IMR-90 (cell line): ENCODE measurements at regions not wholly inside any gene's neighbourhood (a gene's known extent, or its start where the extent isn't known, plus 50 kb on each side); places are given as distances from the start of the nearest gene placed in this dataset.

Experiments
- CEBPB ChIP-seq: IDR thresholded peaks from 2 replicates; pipeline ENCODE4 v1.6.1; 2012; ENCODE audit warnings: low read depth, low read length, improper control_type of control experiment
- CHD1 ChIP-seq: IDR thresholded peaks from 2 replicates; pipeline ENCODE4 v1.6.1; 2012; ENCODE audit warnings: low read depth, low read length, improper control_type of control experiment
- CTCF ChIP-seq: conservative IDR thresholded peaks from 2 replicates; pipeline ENCODE4 v1.5.1; 2012; ENCODE audit warnings: mild to moderate bottlenecking, low read depth, low read length, improper control_type of control experiment
- ELK1 ChIP-seq: fragments of 150-350 bp; IDR thresholded peaks from 2 replicates; pipeline ENCODE4 v1.6.1; 2016; ENCODE audit warnings: low read depth, mild to moderate bottlenecking, low read length, moderate library complexity, borderline replicate concordance
- MAFK ChIP-seq: IDR thresholded peaks from 2 replicates; pipeline ENCODE4 v1.6.1; 2012; ENCODE audit warnings: low read depth, low read length, improper control_type of control experiment
- MXI1 ChIP-seq: IDR thresholded peaks from 2 replicates; pipeline ENCODE4 v1.6.1; 2012; ENCODE audit warnings: low read depth, mild to moderate bottlenecking, low read length, moderate library complexity, borderline replicate concordance
- POLR2A ChIP-seq: IDR thresholded peaks from 2 replicates; pipeline ENCODE4 v1.6.1; 2012; ENCODE audit warnings: mild to moderate bottlenecking, low read depth, low read length
- RFX5 ChIP-seq: IDR thresholded peaks from 2 replicates; pipeline ENCODE4 v1.8.0; 2012; ENCODE audit warnings: low read depth, mild to moderate bottlenecking, low read length, moderate library complexity
- USF2 ChIP-seq: fragments of 150-350 bp; IDR thresholded peaks from 2 replicates; pipeline ENCODE4 v1.6.1; 2017; ENCODE audit warnings: mild to moderate bottlenecking, antibody characterized with exemption, low read length, low read depth

- no peak for TF ChIP-seq POLR2A
- no peak for TF ChIP-seq CTCF
- no peak for TF ChIP-seq MAFK
- no peak for TF ChIP-seq USF2
- no peak for TF ChIP-seq CEBPB
- TF ChIP-seq ELK1: no peak
- TF ChIP-seq CHD1: no peak
- TF ChIP-seq RFX5: no peak
- no peak for TF ChIP-seq MXI1
Measured at GRCh38 chr17:79322211-79323123, 247.8 kb downstream of the ENGASE start.
